Testis (tissue), 2 donors: ENCODE measurements at regions not wholly inside any gene's neighbourhood (a gene's known extent, or its start where the extent isn't known, plus 50 kb on each side); places are given as distances from the start of the nearest gene placed in this dataset.

Experiments
- DNase-seq: peaks from one replicate; pipeline ENCODE4 v3.0.0-alpha.2; 2019
- H3K27ac ChIP-seq, 2 donors: fragments of 200-600 bp; sonication (generic); one replicate each; pipeline ENCODE4 v1.5.1; 2019
- H3K27me3 ChIP-seq: fragments of 200-600 bp; sonication (generic); one replicate; pipeline ENCODE4 v1.5.1; 2019
- H3K36me3 ChIP-seq: fragments of 200-600 bp; sonication (generic); one replicate; pipeline ENCODE4 v1.5.1; 2017; ENCODE audit warnings: low read depth; ENCODE audit errors: missing control alignments
- H3K4me1 ChIP-seq: fragments of 200-600 bp; sonication (generic); one replicate; pipeline ENCODE4 v1.5.1; 2019
- H3K4me3 ChIP-seq, 2 donors: fragments of 200-600 bp; sonication (generic); one replicate each; pipeline ENCODE4 v1.5.1; 2017 to 2019
- H3K9me3 ChIP-seq: fragments of 200-600 bp; sonication (generic); one replicate; pipeline ENCODE4 v1.5.1; 2017
- POLR2A ChIP-seq: fragments of 450-650 bp; IDR thresholded peaks from one replicate; pipeline ENCODE4 v1.6.1; 2017; ENCODE audit warnings: antibody characterized with exemption, mild to moderate bottlenecking, moderate library complexity
- WGBS, 2 donors: methylation state at CpG; one replicate each; pipeline ENCODE4 v1.1.5; 2018; 5-methylcytosine and 5-hydroxymethylcytosine counted together
- intact Hi-C: fragments of 100-400 bp; cut with DNase I; formaldehyde crosslinking; loops from one replicate; pipeline ENCODE4 v1.15.1; 2023; ENCODE audit warnings: low total_unique reads
- TF ChIP-seq, protein P1 (sequence below), 3 experiments: fragments of 450-650 bp in 2 of 3; fragments of 200-600 bp in 1 of 3; sonication (generic) in 1 of 3; IDR thresholded peaks; one replicate each; pipeline ENCODE4 v1.5.1; 2016 to 2019; ENCODE audit warnings: antibody characterized with exemption in 3 of 3, mild to moderate bottlenecking in 2 of 3, moderate library complexity in 1 of 3

- Histone ChIP-seq H3K36me3 (no peaks in the 10 kb centered on the region), H3K9me3 (no peaks in the 10 kb centered on the region), H3K4me3 (peak overlapping the region in 1 of 2 donors; percentile 20), H3K27ac (no peak overlapping the region), H3K4me1 (peaks cover 10% of the 10 kb centered on the region), H3K27me3 (no peaks in the 10 kb centered on the region)
- no peak for DNase-seq
- intact Hi-C loops, result no loop called here
- TF ChIP-seq, protein P1, sequence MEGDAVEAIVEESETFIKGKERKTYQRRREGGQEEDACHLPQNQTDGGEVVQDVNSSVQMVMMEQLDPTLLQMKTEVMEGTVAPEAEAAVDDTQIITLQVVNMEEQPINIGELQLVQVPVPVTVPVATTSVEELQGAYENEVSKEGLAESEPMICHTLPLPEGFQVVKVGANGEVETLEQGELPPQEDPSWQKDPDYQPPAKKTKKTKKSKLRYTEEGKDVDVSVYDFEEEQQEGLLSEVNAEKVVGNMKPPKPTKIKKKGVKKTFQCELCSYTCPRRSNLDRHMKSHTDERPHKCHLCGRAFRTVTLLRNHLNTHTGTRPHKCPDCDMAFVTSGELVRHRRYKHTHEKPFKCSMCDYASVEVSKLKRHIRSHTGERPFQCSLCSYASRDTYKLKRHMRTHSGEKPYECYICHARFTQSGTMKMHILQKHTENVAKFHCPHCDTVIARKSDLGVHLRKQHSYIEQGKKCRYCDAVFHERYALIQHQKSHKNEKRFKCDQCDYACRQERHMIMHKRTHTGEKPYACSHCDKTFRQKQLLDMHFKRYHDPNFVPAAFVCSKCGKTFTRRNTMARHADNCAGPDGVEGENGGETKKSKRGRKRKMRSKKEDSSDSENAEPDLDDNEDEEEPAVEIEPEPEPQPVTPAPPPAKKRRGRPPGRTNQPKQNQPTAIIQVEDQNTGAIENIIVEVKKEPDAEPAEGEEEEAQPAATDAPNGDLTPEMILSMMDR (IDR thresholded peaks at IDR 0.05), result no peak
- no peak for TF ChIP-seq POLR2A
- 51 to 71% methylated on average over 14 to 15 of the region's 15 CpGs for WGBS, 2 donors
Measured at GRCh38 chr1:228968891-228969606, 233.8 kb downstream of the RHOU start.

DNA sequence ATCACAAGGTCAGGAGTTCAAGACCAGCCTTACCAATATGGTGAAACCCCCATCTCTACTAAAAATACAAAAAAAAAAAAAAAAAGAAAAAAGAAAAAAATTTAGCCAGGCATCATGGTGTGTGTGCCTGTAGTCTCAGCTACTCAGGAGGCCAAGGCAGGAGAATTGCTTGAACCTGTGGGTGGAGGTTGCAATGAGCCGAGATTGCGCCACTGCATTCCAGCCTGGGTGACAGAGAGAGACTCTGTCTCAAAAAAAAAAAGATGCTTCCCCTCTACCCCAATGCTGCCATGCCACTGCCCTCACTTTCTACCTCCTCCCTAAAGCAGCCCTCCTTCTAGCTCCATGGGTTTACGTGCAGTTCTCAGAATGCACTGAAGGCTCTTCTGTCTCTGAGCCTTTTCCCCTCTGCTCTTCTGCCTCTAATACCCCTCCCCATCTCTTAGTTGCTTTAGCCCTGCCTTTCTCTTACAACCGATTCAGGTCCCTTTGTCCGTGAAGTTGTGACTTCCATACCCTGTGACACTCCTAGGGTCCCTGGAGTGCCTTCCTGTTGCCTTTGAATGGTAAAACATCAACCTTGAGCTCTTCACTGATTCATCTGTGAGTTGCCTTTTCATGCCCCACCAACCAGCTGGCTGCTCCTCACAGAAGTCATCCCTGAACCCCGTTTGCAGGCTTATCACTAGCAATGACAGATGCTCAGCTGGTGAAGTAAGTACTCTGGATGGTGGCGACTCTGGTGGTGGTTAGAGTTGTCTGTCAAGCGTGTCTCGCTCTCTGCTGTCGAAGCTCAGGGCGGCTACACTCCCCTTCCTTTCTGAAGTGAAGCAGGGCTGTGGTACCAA, 234.9 kb downstream of the RHOU start:
- Histone ChIP-seq H3K27me3 (no peaks in the 10 kb centered on the region), H3K4me3 (no peak overlapping the region), H3K4me1 (no peaks in the 10 kb centered on the region), H3K27ac (no peak overlapping the region), H3K9me3 (no peaks in the 10 kb centered on the region), H3K36me3 (no peaks in the 10 kb centered on the region)
- intact Hi-C loops, result no loop called here
- TF ChIP-seq, protein P1 (IDR thresholded peaks at IDR 0.05), result no peak
- no peak for TF ChIP-seq POLR2A
- DNase-seq, result no peak
- WGBS, 2 donors, result 93 to 96% methylated on average over 11 of the region's 11 CpGs

DNA sequence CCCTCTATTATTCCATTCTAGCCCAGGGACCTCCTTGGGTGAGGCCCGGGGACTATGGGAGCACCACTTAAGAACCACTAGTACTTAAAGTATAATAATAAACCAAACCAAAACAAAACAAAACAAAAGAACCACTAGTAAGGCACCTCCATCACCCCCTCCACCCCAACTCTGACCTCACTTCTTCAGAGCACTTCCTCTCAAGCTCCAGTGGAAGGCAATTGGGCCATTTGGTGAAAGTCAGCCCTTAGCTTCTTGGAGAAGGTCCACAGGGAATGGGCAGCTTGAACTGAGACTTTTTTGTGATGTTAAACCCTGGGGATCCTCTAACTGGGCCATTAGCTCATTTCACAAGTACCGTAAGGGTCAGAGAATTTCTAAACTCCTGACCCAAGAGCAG, 237.3 kb downstream of the RHOU start:
- no peak for TF ChIP-seq POLR2A
- TF ChIP-seq, protein P1 (IDR thresholded peaks at IDR 0.05), result no peak
- no peaks in the 10 kb centered on the region for H3K9me3 ChIP-seq
- no peak for DNase-seq
- no peak overlapping the region for H3K27ac ChIP-seq
- H3K4me3 ChIP-seq, result no peak overlapping the region
- no peaks in the 10 kb centered on the region for H3K36me3 ChIP-seq
- 77 to 89% methylated on average over 2 of the region's 2 CpGs for WGBS, 2 donors
- H3K27me3 ChIP-seq, result no peaks in the 10 kb centered on the region
- no peaks in the 10 kb centered on the region for H3K4me1 ChIP-seq
- intact Hi-C loops, result no loop called here

DNA sequence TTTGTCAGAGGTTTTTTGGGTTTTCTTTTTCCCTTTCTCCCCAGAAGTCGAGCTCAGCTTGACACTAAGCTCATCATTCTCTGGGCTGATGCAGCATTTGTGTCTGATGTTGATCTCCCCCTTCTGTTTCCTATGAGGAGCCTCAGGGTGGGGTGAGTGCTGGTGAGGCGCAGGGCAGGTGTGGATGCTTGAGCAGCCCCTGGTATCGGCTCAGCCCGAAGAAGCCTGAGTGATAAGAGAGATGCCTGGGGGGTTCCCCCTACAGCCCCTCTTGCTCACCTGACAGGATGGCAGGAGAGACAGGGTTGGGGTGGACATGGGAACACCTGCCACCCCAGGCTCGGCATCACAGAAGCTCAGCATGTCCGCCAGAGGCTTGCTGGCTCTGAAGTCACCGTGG, 239.0 kb downstream of the RHOU start:
- no peak overlapping the region for H3K27ac ChIP-seq
- TF ChIP-seq, protein P1 (IDR thresholded peaks at IDR 0.05), result no peak
- no peak for TF ChIP-seq POLR2A
- H3K4me1 ChIP-seq, result peaks cover 4% of the 10 kb centered on the region
- no peaks in the 10 kb centered on the region for H3K36me3 ChIP-seq
- intact Hi-C loops, result no loop called here
- H3K4me3 ChIP-seq, result no peak overlapping the region
- 86 to 89% methylated on average over 7 of the region's 7 CpGs for WGBS, 2 donors
- H3K9me3 ChIP-seq, result no peaks in the 10 kb centered on the region
- no peak for DNase-seq
- H3K27me3 ChIP-seq, result no peaks in the 10 kb centered on the region
